ENCODE measurements at regions not wholly inside any gene's neighbourhood (a gene's known extent, or its start where the extent isn't known, plus 50 kb on each side); places are given as distances from the start of the nearest gene placed in this dataset.

GRCh38 chr2:83224591-83225200, 1234.4 kb downstream of the SUCLG1 start:
- WGBS (ENCODE audit: insufficient coverage, low coverage, missing lambda C conversion rate) = 0% methylated on average over 5 of the region's 5 CpGs
- no peak for FAIRE-seq
- CTCF ChIA-PET (ENCODE audit: low intra/inter-chr PET ratio) = no interaction called here

More at GRCh38 chr2:83224591-83225200, 1234.4 kb downstream of the SUCLG1 start:
- Histone ChIP-seq H3K27ac (ENCODE audit: extremely low read depth, low read depth, low read length) (no peak overlapping the region), H3K4me3 (no peak overlapping the region), H3K36me3 (ENCODE audit: control insufficient read depth, insufficient read depth, low read length) (no peaks in the 10 kb centered on the region), H3K27me3 (ENCODE audit: control insufficient read depth in 2 of 2, insufficient read depth in 2 of 2, low read length in 2 of 2) (no peaks in the 10 kb centered on the region), H3K4me1 (replicated peaks in 1 of 2; ENCODE audit: control insufficient read depth in 2 of 2, insufficient read depth in 2 of 2, low read length in 2 of 2) (no peaks in the 10 kb centered on the region), H3K4me2 (ENCODE audit: insufficient read depth, low read length) (no peak overlapping the region), H3K9ac (ENCODE audit: insufficient read depth in 1 of 2, low read depth in 2 of 2, low read length in 2 of 2) (no peak overlapping the region), H3K9me1 (ENCODE audit: control insufficient read depth, insufficient read depth, low read length) (no peaks in the 10 kb centered on the region), H2AFZ (ENCODE audit: low read depth, low read length) (no peak overlapping the region), H3K9me3 (replicated peaks; ENCODE audit: control insufficient read depth, insufficient read depth, low read depth, low read length) (no peaks in the 10 kb centered on the region), H3K79me2 (ENCODE audit: control insufficient read depth, insufficient read depth, low read length) (no peaks in the 10 kb centered on the region), H4K20me1 (replicated peaks; ENCODE audit: control insufficient read depth, insufficient read depth, low read length) (no peaks in the 10 kb centered on the region)
- TF ChIP-seq DIDO1 (tag; IDR thresholded peaks at IDR 0.05; ENCODE audit: low read depth) = no peak
- no peak for TF ChIP-seq MBD2 (IDR thresholded peaks at IDR 0.05; ENCODE audit: borderline replicate concordance, low read depth)
- no peak for TF ChIP-seq ZNF384 (IDR thresholded peaks at IDR 0.05; ENCODE audit: low read depth, low read length)
- TF ChIP-seq NFRKB (IDR thresholded peaks at IDR 0.05; ENCODE audit: low read depth) = no peak
- no peak for TF ChIP-seq EP400 (IDR thresholded peaks at IDR 0.05)
- TF ChIP-seq SMARCE1 (IDR thresholded peaks at IDR 0.05) = no peak
- no peak for TF ChIP-seq RHOXF2B (CRISPR knock-in tag; conservative IDR thresholded peaks at IDR 0.05)
- TF ChIP-seq POU5F1 (IDR thresholded peaks at IDR 0.05; ENCODE audit: borderline replicate concordance, low read depth, low read length, partially characterized antibody) = no peak
- TF ChIP-seq ZBTB1 (CRISPR knock-in tag; IDR thresholded peaks at IDR 0.05; ENCODE audit: borderline replicate concordance, low read depth) = no peak
- TF ChIP-seq DLX4 (CRISPR knock-in tag; IDR thresholded peaks at IDR 0.05) = no peak
- TF ChIP-seq CAMTA2 (CRISPR knock-in tag; conservative IDR thresholded peaks at IDR 0.05) = no peak
- no peak for TF ChIP-seq U2AF2 (optimal IDR thresholded peaks at IDR 0.05; ENCODE audit: low read depth, low read length)
- no peak for TF ChIP-seq ZNF583 (CRISPR knock-in tag; IDR thresholded peaks at IDR 0.05)
- no peak for TF ChIP-seq MEF2A (IDR thresholded peaks at IDR 0.05; ENCODE audit: control insufficient read depth, low read depth, low read length)
- no peak for TF ChIP-seq HDAC6 (IDR thresholded peaks at IDR 0.05; ENCODE audit: low read depth, low read length)
- no peak for TF ChIP-seq CREB3L1 (IDR thresholded peaks at IDR 0.05; ENCODE audit: borderline replicate concordance, low read depth)
- TF ChIP-seq SUPT5H (IDR thresholded peaks at IDR 0.05) = no peak
- ATAC-seq (no peak), DNase-seq (ENCODE audit: extremely low read depth in 1 of 4, low spot score in 3 of 4) (no peak)
- POLR2A ChIA-PET = no interaction called here
- intact Hi-C loops (cut with micrococcal nuclease) (no loop called here), in situ Hi-C loops (cut with MboI) (no loop called here)
- BruUV-seq (replicated peaks) = no TSS peak
